Neuronal stem cell (in vitro differentiated cells): ENCODE measurements at regions not wholly inside any gene's neighbourhood (a gene's known extent, or its start where the extent isn't known, plus 50 kb on each side); places are given as distances from the start of the nearest gene placed in this dataset.

Experiments
- DNase-seq: peaks from one replicate; pipeline ENCODE4 v3.0.0-alpha.2; 2013; ENCODE audit warnings: low spot score
- H2AFZ ChIP-seq: one replicate; pipeline ENCODE4 v1.6.1; 2013; ENCODE audit warnings: mild to moderate bottlenecking, low read length, inconsistent platforms
- H2AK5ac ChIP-seq: 2 replicates; pipeline ENCODE4 v1.6.1; 2013; ENCODE audit warnings: low read depth, mild to moderate bottlenecking, inconsistent platforms, low read length, moderate library complexity, mixed read lengths
- H2BK120ac ChIP-seq: 2 replicates; pipeline ENCODE4 v1.6.1; 2013; ENCODE audit warnings: low read depth, mild to moderate bottlenecking, inconsistent platforms, low read length, moderate library complexity, mixed read lengths
- H2BK12ac ChIP-seq: one replicate; pipeline ENCODE4 v1.6.1; 2013; ENCODE audit warnings: low read length, inconsistent platforms
- H2BK15ac ChIP-seq: 2 replicates; pipeline ENCODE4 v1.6.1; 2013; ENCODE audit warnings: mild to moderate bottlenecking, low read length, inconsistent platforms, mixed read lengths
- H2BK5ac ChIP-seq: one replicate; pipeline ENCODE4 v1.6.1; 2013; ENCODE audit warnings: inconsistent platforms, mild to moderate bottlenecking, low read length, moderate library complexity
- H3K14ac ChIP-seq: one replicate; pipeline ENCODE4 v1.6.1; 2013; ENCODE audit warnings: low read length, inconsistent platforms
- H3K18ac ChIP-seq: 2 replicates; pipeline ENCODE4 v1.6.1; 2013; ENCODE audit warnings: low read length, inconsistent platforms
- H3K23ac ChIP-seq: 2 replicates; pipeline ENCODE4 v1.6.1; 2013; ENCODE audit warnings: low read depth, mild to moderate bottlenecking, mixed read lengths, low read length, inconsistent platforms; ENCODE audit not compliant: poor library complexity
- H3K27ac ChIP-seq: replicated peaks from 3 replicates; pipeline ENCODE4 v1.5.1; 2013; ENCODE audit warnings: low read length, inconsistent platforms
- H3K27me3 ChIP-seq, 3 experiments: 2 replicates each; pipeline ENCODE4 v1.6.1; 2013; ENCODE audit warnings: low read length in 3 of 3, mild to moderate bottlenecking in 2 of 3, inconsistent platforms in 1 of 3, low read depth in 1 of 3, mixed read lengths in 1 of 3, moderate library complexity in 1 of 3; ENCODE audit not compliant: control insufficient read depth in 3 of 3, insufficient read depth in 3 of 3
- H3K36me3 ChIP-seq, 2 donors: replicated peaks in 1 of 2; 2 replicates each; pipeline ENCODE4 v1.6.1; 2013; ENCODE audit warnings: low read length in 2 of 2; ENCODE audit not compliant: control insufficient read depth in 2 of 2, insufficient read depth in 2 of 2
- H3K4ac ChIP-seq: 2 replicates; pipeline ENCODE4 v1.6.1; 2013; ENCODE audit warnings: inconsistent platforms, mild to moderate bottlenecking, low read length, moderate library complexity
- H3K4me1 ChIP-seq, 2 donors: 1 replicate in 1 of 2; 2 replicates in 1 of 2; pipeline ENCODE4 v1.6.1; 2013; ENCODE audit warnings: low read length in 2 of 2, low read depth in 1 of 2; ENCODE audit not compliant: control insufficient read depth in 2 of 2, insufficient read depth in 1 of 2
- H3K4me2 ChIP-seq: one replicate; pipeline ENCODE4 v1.6.1; 2013; ENCODE audit warnings: mild to moderate bottlenecking, low read length, inconsistent platforms; ENCODE audit not compliant: insufficient read depth, poor library complexity, severe bottlenecking
- H3K4me3 ChIP-seq, 2 donors: 2 replicates each; pipeline ENCODE4 v1.5.1; 2013; ENCODE audit warnings: low read length in 2 of 2, mild to moderate bottlenecking in 2 of 2, inconsistent platforms in 1 of 2, moderate library complexity in 1 of 2
- H3K79me1 ChIP-seq: one replicate; pipeline ENCODE4 v1.6.1; 2013; ENCODE audit warnings: low read depth, mild to moderate bottlenecking, inconsistent platforms, low read length, moderate library complexity
- H3K9ac ChIP-seq: one replicate; pipeline ENCODE4 v1.6.1; 2013; ENCODE audit warnings: mild to moderate bottlenecking, low read depth, low read length, inconsistent platforms; ENCODE audit not compliant: poor library complexity
- H3K9me3 ChIP-seq, 2 donors: replicated peaks in 1 of 2; 2 replicates each; pipeline versions ENCODE3 to v1.6.1; 2013; ENCODE audit warnings: low read length in 2 of 2, mild to moderate bottlenecking in 2 of 2, inconsistent platforms in 1 of 2, low read depth in 1 of 2, mixed read lengths in 1 of 2, moderate library complexity in 1 of 2; ENCODE audit not compliant: control insufficient read depth in 2 of 2, insufficient read depth in 1 of 2
- H4K8ac ChIP-seq: one replicate; pipeline ENCODE4 v1.6.1; 2013; ENCODE audit warnings: low read depth, mild to moderate bottlenecking, inconsistent platforms, low read length, moderate library complexity
- H4K91ac ChIP-seq: one replicate; pipeline ENCODE4 v1.6.1; 2013; ENCODE audit warnings: low read length, low read depth, mild to moderate bottlenecking, inconsistent platforms; ENCODE audit not compliant: poor library complexity
- WGBS, 2 donors: extraction: QIAGEN DNeasy Blood & Tissue Kit; methylation state at CpG; one replicate each; pipeline ENCODE4 v1.1.7; 2013; ENCODE audit warnings: missing lambda C conversion rate in 2 of 2, mixed read lengths in 1 of 2; ENCODE audit not compliant: insufficient read length in 2 of 2, insufficient replicate concordance in 1 of 2; ENCODE audit errors: extremely low coverage in 2 of 2; 5-methylcytosine and 5-hydroxymethylcytosine counted together

DNA sequence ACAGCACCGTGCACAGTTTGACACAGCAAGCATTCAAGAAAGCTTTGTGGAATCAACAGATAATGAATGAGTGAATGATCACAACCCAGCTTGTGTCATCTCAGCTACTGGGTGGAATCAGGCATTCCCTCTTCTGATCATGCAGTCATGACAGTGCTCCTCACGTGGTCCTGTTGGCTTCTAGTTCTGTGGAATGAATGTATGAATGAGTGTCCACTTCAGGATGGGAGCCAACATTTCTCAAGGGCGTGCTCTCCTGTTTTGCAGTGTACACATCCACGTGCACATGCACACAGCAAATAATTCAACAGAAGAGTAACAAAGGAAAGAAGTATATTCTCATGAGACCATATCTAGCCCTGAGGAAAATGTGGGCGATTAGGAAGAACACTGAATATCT lies 133.1 kb upstream of the NPVF start:
- Histone ChIP-seq H3K4me1 (peaks cover 3 to 16% of the 10 kb centered on the region in 2 donors), H2BK120ac (no peak overlapping the region), H3K18ac (no peak overlapping the region), H2BK5ac (no peak overlapping the region), H3K9ac (no peak overlapping the region), H3K9me3 (no peaks in the 10 kb centered on the region), H3K79me1 (no peaks in the 10 kb centered on the region), H2AFZ (no peak overlapping the region), H3K4ac (no peak overlapping the region), H2BK12ac (no peak overlapping the region), H2AK5ac (no peak overlapping the region), H4K91ac (no peak overlapping the region), H3K27ac (no peak overlapping the region), H3K14ac (no peak overlapping the region), H3K27me3 (peaks cover 0 to 5% (median 0%) of the 10 kb centered on the region in 3 experiments), H3K4me2 (no peak overlapping the region), H3K36me3 (no peaks in the 10 kb centered on the region), H3K4me3 (no peak overlapping the region), H4K8ac (no peak overlapping the region), H2BK15ac (no peak overlapping the region), H3K23ac (no peak overlapping the region)
- no CpG with 5 or more reads among the region's 5 CpGs for WGBS, 2 donors
- no peak for DNase-seq

DNA sequence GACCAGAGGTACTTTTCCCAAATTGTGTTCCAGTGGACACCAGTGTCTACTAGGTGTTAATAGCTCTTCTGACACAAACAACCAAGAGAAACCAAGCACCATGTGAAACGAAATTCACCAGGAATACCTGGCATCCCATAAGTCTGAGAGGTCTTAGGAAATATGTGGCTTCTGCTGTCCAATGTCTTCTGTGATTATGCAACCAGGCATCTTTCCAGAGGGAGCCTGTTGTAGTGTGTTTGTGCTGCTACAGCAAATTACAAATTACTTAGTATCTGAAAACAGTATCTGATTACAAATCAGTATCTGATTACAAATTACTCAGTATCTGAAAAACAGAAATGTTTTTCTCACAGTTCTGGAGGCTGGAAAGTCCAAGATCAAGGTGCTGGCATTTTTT lies 133.6 kb upstream of the NPVF start:
- Histone ChIP-seq H2BK120ac (no peak overlapping the region), H3K4me3 (no peak overlapping the region)
- no CpG with 5 or more reads among the region's 1 CpG for WGBS, 2 donors

DNA sequence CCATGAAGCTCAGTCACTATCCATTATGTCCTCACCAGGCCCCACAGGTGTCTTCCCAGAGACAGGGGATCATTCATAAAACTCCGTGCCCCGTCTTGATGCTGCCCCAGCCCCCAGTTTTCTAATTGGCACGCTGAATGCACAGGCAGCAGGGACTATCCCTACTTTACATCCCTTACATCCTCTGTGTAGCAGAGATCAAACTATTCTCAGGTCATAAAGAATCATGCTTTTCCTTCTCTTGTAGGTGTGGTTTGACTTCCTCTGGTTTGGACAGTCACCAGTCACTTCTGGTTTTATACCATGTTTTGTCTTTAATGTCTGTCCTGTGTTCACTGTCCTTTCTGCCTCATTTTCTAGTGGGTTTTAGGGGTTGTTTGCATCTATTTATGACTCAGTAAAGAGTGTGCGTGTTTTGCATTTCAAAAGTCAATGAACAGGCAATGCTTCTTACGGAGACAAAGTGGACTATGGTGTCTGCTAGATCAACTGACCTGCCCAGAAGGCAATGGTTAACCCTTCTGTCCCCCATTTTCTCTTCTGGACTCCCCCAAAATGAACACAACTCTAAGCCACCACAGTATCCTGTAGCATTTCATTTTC lies 140.4 kb upstream of the NPVF start:
- H4K8ac ChIP-seq: no peak overlapping the region
- no peaks in the 10 kb centered on the region for H3K36me3 ChIP-seq
- no peak overlapping the region for H2BK15ac ChIP-seq
- no peak overlapping the region for H3K9ac ChIP-seq
- H2BK5ac ChIP-seq: no peak overlapping the region
- no peak overlapping the region for H3K18ac ChIP-seq
- no peak overlapping the region for H3K4ac ChIP-seq
- no peak overlapping the region for H3K23ac ChIP-seq
- peaks cover 0 to 20% (median 0%) of the 10 kb centered on the region in 3 experiments for H3K27me3 ChIP-seq
- H2BK12ac ChIP-seq: no peak overlapping the region
- H2AK5ac ChIP-seq: no peak overlapping the region
- DNase-seq: no peak
- H3K27ac ChIP-seq: no peak overlapping the region
- no peak overlapping the region for H4K91ac ChIP-seq
- H3K9me3 ChIP-seq: peaks cover 0 to 2% of the 10 kb centered on the region in 2 donors
- no peak overlapping the region for H3K4me3 ChIP-seq
- H2BK120ac ChIP-seq: no peak overlapping the region
- no peaks in the 10 kb centered on the region for H3K4me1 ChIP-seq
- H3K14ac ChIP-seq: no peak overlapping the region
- no peaks in the 10 kb centered on the region for H3K79me1 ChIP-seq
- no CpG with 5 or more reads among the region's 5 CpGs for WGBS, 2 donors
- no peak overlapping the region for H2AFZ ChIP-seq
- H3K4me2 ChIP-seq: no peak overlapping the region

More for the DNA sequence above, 133.6 kb upstream of the NPVF start:
- Histone ChIP-seq H2BK5ac (no peak overlapping the region), H3K4me2 (no peak overlapping the region), H3K27me3 (peaks cover 0 to 5% (median 0%) of the 10 kb centered on the region in 3 experiments), H3K18ac (no peak overlapping the region), H3K79me1 (no peaks in the 10 kb centered on the region), H4K91ac (no peak overlapping the region), H3K4ac (no peak overlapping the region), H3K23ac (no peak overlapping the region), H2BK12ac (no peak overlapping the region), H2AK5ac (no peak overlapping the region), H3K14ac (no peak overlapping the region), H3K36me3 (no peaks in the 10 kb centered on the region), H3K4me1 (peaks cover 3 to 16% of the 10 kb centered on the region in 2 donors), H4K8ac (no peak overlapping the region), H2AFZ (no peak overlapping the region), H3K9ac (no peak overlapping the region), H3K27ac (no peak overlapping the region), H2BK15ac (no peak overlapping the region), H3K9me3 (no peaks in the 10 kb centered on the region)
- DNase-seq: no peak

DNA sequence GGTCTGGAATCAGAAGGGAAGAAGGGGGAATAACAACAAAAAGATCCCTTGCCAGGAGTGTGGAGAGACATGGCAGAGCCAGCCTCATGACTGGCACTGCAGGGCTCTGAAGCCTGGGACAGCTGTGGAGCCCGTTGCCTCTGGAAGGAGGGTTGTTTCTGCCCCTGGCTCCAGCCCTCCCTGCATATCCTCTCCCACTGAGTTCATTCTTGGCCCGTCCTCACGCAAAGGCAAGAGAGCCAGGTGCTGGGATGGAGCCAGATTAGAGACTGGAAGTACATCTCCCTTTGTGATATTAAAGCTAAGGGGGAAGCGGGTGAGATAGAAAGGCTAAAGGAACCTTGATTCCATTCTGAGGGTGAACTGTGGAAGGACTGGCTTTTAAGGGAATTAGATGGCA lies 141.5 kb upstream of the NPVF start:
- H3K27me3 ChIP-seq: peaks cover 0 to 20% (median 0%) of the 10 kb centered on the region in 3 experiments
- H4K8ac ChIP-seq: no peak overlapping the region
- H2AK5ac ChIP-seq: no peak overlapping the region
- no peak overlapping the region for H2BK15ac ChIP-seq
- H3K14ac ChIP-seq: no peak overlapping the region
- DNase-seq: no peak
- peaks cover 0 to 2% of the 10 kb centered on the region in 2 donors for H3K9me3 ChIP-seq
- H2BK5ac ChIP-seq: no peak overlapping the region
- no CpG with 5 or more reads among the region's 4 CpGs for WGBS, 2 donors
- H3K23ac ChIP-seq: no peak overlapping the region
- no peak overlapping the region for H3K4ac ChIP-seq
- H3K4me1 ChIP-seq: no peaks in the 10 kb centered on the region
- no peaks in the 10 kb centered on the region for H3K36me3 ChIP-seq
- no peak overlapping the region for H2AFZ ChIP-seq
- no peaks in the 10 kb centered on the region for H3K79me1 ChIP-seq
- H3K4me2 ChIP-seq: no peak overlapping the region
- no peak overlapping the region for H2BK120ac ChIP-seq
- H3K27ac ChIP-seq: no peak overlapping the region
- H3K9ac ChIP-seq: no peak overlapping the region
- no peak overlapping the region for H3K18ac ChIP-seq
- no peak overlapping the region for H4K91ac ChIP-seq
- H3K4me3 ChIP-seq: no peak overlapping the region
- H2BK12ac ChIP-seq: no peak overlapping the region
